Epithelial cell of esophagus (primary cell): ENCODE measurements at regions not wholly inside any gene's neighbourhood (a gene's known extent, or its start where the extent isn't known, plus 50 kb on each side); places are given as distances from the start of the nearest gene placed in this dataset.

Experiments
- DNase-seq: peaks from one replicate; pipeline ENCODE4 v3.0.0; 2010; ENCODE audit warnings: low read depth
- H3K4me3 ChIP-seq: 2 replicates; pipeline ENCODE4 v1.5.1; 2011; ENCODE audit warnings: mild to moderate bottlenecking, low read length, control low read depth
- TF ChIP-seq, protein P1 (sequence below): IDR thresholded peaks from 2 replicates; pipeline ENCODE4 v1.5.1; 2011; ENCODE audit warnings: low read depth, mild to moderate bottlenecking, low read length, control low read depth, inconsistent platforms; ENCODE audit not compliant: insufficient read depth; ENCODE audit errors: missing control alignments

DNA sequence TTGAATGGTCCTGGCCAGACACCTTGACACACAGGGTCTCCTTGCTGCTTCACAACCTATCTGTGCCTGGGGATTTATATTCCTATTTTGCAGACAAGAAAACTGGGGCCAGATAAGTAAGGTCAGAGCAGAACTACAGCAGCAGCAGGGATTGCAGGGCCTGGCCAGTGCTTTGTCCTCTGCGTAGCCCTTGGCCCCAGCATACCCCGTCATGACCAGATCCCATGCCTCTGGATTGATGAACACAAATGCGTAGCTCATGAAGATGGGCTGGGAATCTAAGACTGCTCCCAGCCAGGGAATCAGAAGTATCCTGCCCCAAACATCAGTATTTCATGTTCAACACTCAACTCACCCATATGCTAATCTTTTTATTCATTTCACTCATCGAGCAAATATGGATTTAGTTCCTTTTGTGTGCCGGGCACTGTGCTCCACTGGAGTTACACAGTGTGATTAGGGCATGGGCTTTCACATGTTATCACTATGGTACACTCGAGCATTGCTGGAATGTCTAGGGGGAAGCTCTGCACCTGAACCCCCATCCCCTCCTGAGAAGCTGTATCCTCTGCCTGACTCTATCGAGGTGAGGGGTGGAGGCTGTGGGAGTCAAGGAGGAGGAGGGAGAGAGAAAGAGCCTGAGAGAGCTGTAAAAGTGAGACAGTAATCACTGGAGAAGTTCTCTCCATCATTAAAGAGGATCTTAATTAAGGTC lies 143.3 kb downstream of the CYP26B1 start:
- H3K4me3 ChIP-seq: no peak overlapping the region
- DNase-seq: no peak
- TF ChIP-seq, protein P1, sequence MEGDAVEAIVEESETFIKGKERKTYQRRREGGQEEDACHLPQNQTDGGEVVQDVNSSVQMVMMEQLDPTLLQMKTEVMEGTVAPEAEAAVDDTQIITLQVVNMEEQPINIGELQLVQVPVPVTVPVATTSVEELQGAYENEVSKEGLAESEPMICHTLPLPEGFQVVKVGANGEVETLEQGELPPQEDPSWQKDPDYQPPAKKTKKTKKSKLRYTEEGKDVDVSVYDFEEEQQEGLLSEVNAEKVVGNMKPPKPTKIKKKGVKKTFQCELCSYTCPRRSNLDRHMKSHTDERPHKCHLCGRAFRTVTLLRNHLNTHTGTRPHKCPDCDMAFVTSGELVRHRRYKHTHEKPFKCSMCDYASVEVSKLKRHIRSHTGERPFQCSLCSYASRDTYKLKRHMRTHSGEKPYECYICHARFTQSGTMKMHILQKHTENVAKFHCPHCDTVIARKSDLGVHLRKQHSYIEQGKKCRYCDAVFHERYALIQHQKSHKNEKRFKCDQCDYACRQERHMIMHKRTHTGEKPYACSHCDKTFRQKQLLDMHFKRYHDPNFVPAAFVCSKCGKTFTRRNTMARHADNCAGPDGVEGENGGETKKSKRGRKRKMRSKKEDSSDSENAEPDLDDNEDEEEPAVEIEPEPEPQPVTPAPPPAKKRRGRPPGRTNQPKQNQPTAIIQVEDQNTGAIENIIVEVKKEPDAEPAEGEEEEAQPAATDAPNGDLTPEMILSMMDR: no peak

- no peak for DNase-seq
- H3K4me3 ChIP-seq: no peak overlapping the region
- TF ChIP-seq, protein P1: no peak
Measured at GRCh38 chr2:72003796-72004195, 143.9 kb downstream of the CYP26B1 start.

DNA sequence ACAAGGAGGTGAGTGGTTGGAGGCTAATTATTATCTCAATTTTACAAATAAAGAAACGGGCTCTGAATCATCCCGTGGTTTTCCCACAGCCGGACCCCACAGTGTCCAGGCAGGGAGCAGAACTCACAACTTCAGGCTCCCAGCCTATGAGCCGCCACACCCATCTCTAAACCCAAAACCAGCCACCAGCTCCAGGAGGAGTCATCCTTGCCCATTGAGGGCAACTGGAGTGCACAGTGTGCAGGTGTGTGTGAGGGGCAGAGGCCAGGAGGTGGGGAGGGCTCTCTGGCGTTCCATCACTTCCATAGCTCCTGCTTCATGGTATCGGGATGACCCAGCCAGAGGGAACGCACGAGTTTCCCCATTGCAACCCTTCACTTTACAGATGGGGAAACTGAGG lies 144.5 kb downstream of the CYP26B1 start:
- TF ChIP-seq, protein P1: no peak
- H3K4me3 ChIP-seq: no peak overlapping the region
- DNase-seq: no peak

- TF ChIP-seq, protein P1: no peak
- no peak for DNase-seq
- H3K4me3 ChIP-seq: no peak overlapping the region
Measured at GRCh38 chr2:72001937-72002690, 145.5 kb downstream of the CYP26B1 start.

DNA sequence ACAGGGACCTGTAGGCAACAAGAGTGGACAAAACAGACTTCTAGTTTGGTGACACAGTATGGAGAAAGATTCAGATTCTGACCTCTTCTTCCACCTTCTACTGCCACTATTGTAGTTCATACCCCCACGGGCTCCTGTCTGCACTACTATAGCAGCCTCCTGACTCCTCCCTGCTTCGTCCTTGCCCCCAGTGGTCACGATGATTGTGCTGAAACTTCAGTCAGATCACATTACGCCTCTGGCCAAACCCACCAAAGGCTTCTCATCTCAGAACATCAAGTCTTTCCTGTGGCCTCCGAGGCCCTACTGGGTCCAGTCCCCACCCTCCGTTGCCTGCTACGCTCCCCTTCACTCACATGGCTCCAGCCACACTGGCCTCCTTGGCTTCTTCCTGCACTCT lies 147.6 kb downstream of the CYP26B1 start:
- TF ChIP-seq, protein P1: no peak
- no peak for DNase-seq
- no peak overlapping the region for H3K4me3 ChIP-seq

DNA sequence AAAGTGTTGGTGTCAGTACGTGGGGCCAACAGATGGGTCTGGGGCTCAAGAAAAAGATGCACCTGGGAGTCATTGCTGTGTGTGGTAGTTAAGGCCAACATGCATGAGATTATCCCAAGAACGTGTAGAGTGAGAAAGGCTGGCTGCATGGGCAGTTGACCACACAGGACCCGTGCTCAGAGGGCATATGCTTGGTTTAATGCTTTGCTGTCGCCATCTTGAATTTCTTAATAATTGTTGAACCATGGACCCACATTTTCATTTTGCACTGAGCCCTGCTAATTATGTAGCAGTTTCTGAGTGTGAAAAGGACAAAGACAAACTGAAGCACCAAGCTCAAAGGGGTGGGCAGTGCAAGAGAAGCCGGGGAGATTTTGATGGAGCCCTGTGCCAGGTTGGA lies 148.1 kb downstream of the CYP26B1 start:
- H3K4me3 ChIP-seq: no peak overlapping the region
- TF ChIP-seq, protein P1: no peak
- no peak for DNase-seq

- DNase-seq: no peak
- TF ChIP-seq, protein P1: no peak
- H3K4me3 ChIP-seq: no peak overlapping the region
Measured at GRCh38 chr2:71997843-71998242, 149.8 kb downstream of the CYP26B1 start.
